MM.1S (cell line): ENCODE measurements at regions not wholly inside any gene's neighbourhood (a gene's known extent, or its start where the extent isn't known, plus 50 kb on each side); places are given as distances from the start of the nearest gene placed in this dataset.

ENCODE experiments used
- EZH2 ChIP-seq: fragments of 300-600 bp; sonication (generic); optimal IDR thresholded peaks from 2 replicates; pipeline ENCODE3; 2017; ENCODE audit warnings: low read depth, mild to moderate bottlenecking, antibody characterized with exemption, low read length, mixed read lengths
- TF ChIP-seq, protein P1 (sequence below): fragments of 300-600 bp; sonication (generic); IDR thresholded peaks from 2 replicates; pipeline ENCODE4 v1.5.1; 2016; ENCODE audit warnings: antibody characterized with exemption, low read length, mixed read lengths

DNA sequence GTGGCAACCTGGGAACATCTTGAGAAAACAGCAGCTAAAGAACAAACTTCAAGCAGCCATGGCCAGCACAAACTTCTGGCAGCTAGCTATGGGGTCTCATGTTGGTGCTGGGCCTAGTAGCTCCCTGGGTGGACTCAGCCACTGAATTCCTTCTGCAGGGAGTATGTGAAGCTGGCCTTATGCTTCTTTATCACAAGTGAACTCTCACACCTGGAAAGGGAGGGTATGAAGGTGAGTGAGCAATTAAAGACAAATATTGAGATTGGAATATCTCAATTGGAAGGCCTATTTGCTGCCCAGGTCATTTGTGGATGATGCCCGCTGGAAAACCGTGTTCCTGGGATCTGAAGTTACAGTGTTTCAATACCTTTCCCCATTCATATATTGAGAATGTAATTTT lies 153.3 kb upstream of the RPS6KA3 start:
- TF ChIP-seq EZH2 = no peak
- TF ChIP-seq, protein P1, sequence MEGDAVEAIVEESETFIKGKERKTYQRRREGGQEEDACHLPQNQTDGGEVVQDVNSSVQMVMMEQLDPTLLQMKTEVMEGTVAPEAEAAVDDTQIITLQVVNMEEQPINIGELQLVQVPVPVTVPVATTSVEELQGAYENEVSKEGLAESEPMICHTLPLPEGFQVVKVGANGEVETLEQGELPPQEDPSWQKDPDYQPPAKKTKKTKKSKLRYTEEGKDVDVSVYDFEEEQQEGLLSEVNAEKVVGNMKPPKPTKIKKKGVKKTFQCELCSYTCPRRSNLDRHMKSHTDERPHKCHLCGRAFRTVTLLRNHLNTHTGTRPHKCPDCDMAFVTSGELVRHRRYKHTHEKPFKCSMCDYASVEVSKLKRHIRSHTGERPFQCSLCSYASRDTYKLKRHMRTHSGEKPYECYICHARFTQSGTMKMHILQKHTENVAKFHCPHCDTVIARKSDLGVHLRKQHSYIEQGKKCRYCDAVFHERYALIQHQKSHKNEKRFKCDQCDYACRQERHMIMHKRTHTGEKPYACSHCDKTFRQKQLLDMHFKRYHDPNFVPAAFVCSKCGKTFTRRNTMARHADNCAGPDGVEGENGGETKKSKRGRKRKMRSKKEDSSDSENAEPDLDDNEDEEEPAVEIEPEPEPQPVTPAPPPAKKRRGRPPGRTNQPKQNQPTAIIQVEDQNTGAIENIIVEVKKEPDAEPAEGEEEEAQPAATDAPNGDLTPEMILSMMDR = no peak
